ENCODE measurements at regions not wholly inside any gene's neighbourhood (a gene's known extent, or its start where the extent isn't known, plus 50 kb on each side); places are given as distances from the start of the nearest gene placed in this dataset.

DNA sequence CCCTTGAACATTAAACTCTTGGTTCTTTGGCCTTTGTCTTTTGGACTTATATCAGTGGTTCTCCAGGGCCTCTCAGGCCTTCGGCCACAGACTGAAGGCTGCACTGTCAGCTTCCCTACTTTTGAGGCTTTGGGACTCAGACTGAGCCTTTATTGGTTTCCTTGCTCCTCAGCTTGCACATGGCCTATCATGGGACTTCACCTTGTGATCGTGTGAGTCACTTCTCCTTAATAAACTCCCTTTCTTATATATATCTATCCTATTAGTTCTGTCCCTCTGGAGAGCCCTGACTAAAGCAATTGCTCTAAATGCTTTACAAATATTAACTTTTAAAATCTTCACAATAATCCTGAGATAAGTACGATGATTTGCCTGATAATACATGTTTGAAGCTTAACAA, 353.6 kb upstream of the TRIB2 start:
- TF ChIP-seq, protein P1, sequence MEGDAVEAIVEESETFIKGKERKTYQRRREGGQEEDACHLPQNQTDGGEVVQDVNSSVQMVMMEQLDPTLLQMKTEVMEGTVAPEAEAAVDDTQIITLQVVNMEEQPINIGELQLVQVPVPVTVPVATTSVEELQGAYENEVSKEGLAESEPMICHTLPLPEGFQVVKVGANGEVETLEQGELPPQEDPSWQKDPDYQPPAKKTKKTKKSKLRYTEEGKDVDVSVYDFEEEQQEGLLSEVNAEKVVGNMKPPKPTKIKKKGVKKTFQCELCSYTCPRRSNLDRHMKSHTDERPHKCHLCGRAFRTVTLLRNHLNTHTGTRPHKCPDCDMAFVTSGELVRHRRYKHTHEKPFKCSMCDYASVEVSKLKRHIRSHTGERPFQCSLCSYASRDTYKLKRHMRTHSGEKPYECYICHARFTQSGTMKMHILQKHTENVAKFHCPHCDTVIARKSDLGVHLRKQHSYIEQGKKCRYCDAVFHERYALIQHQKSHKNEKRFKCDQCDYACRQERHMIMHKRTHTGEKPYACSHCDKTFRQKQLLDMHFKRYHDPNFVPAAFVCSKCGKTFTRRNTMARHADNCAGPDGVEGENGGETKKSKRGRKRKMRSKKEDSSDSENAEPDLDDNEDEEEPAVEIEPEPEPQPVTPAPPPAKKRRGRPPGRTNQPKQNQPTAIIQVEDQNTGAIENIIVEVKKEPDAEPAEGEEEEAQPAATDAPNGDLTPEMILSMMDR (IDR thresholded peaks at IDR 0.05) = no peak
- no peak for TF ChIP-seq POLR2A (IDR thresholded peaks at IDR 0.05)

All from Peyer's patch (tissue), 4 donors.